RWPE1 (cell line): ENCODE measurements at regions not wholly inside any gene's neighbourhood (a gene's known extent, or its start where the extent isn't known, plus 50 kb on each side); places are given as distances from the start of the nearest gene placed in this dataset.
"Not testable (repeated sequence)": the region's sequence is repeated elsewhere in the genome, so short reads cannot be mapped to it uniquely, and the experiment has no call there.

Source experiments
- CTCF ChIA-PET: fragments of 350-600 bp; sonication (Branson Sonifier 250); formaldehyde crosslinking; extraction: SDS; loops from one replicate; lab custom pipeline; 2021; lab: Yijun Ruan, JAX
- POLR2A ChIA-PET: fragments of 400-600 bp; formaldehyde crosslinking; extraction: SDS; loops from one replicate; lab custom pipeline; 2020; ENCODE audit warnings: antibody characterized with exemption; ENCODE audit not compliant: low non-redundant PET; lab: Yijun Ruan, JAX
- DNase-seq: peaks from one replicate; pipeline ENCODE4 v3.0.0; 2012; ENCODE audit warnings: low spot score
- H3K27ac ChIP-seq: fragments of 450-650 bp; 2 replicates; pipeline ENCODE4 v1.5.1; 2017
- TF ChIP-seq, protein P1 (sequence below): fragments of 450-650 bp; conservative IDR thresholded peaks from 2 replicates; pipeline ENCODE4 v1.5.1; 2017; ENCODE audit warnings: low read depth, mild to moderate bottlenecking

DNA sequence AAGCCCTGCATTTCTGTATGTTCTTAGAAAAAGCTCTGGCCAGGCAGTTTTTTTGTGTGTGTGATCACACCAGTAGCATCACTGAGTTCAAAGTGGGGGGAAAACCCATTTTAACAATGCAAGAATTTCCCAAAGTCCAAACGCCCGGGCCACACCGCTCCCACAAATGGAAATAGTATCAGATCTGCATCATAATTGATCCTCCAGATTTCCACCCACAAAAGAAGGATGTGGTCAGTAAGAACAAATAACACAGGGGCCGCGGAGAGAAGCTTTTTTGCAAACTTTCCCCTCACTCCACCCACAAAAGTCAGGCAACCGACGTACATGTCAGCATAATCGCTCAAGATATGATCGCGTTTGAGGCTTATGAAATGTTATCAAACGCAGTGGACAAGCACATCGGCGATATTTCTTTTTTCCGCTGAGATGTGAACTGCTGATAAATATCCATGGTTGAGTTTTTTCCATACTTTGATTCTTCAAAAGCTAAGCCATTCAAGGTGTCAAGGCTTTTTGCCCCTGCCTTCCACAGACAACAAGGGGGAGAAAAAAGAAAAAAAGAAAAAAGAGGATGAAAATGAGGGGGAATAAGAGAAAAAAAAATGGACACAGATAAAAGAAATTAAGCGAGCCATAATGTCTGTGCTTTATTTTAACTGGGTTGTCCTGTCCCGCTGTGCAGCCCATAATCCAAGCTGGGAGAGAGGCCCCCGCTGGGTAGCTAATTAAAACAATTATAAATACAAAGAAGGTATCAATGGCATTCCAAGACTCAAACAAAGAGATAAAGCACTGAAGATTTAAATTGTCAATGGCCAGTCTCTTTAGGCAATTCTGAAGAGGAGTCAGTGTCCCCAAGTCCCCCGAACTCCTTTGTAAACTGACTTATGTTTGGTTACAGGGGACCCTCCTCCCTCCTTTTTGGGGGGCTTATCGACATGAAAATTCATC is 143.5 kb downstream of the ZFP64 start:
- DNase-seq, result no peak
- POLR2A ChIA-PET, result no interaction called here
- TF ChIP-seq, protein P1, sequence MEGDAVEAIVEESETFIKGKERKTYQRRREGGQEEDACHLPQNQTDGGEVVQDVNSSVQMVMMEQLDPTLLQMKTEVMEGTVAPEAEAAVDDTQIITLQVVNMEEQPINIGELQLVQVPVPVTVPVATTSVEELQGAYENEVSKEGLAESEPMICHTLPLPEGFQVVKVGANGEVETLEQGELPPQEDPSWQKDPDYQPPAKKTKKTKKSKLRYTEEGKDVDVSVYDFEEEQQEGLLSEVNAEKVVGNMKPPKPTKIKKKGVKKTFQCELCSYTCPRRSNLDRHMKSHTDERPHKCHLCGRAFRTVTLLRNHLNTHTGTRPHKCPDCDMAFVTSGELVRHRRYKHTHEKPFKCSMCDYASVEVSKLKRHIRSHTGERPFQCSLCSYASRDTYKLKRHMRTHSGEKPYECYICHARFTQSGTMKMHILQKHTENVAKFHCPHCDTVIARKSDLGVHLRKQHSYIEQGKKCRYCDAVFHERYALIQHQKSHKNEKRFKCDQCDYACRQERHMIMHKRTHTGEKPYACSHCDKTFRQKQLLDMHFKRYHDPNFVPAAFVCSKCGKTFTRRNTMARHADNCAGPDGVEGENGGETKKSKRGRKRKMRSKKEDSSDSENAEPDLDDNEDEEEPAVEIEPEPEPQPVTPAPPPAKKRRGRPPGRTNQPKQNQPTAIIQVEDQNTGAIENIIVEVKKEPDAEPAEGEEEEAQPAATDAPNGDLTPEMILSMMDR, result no peak
- CTCF ChIA-PET, result interaction anchor here (0.6 kb wide), 3 partner anchors 9 to 1055 kb away, joined by 3 to 4 read pairs (median 3); no protein-coding TSS in a partner anchor
- H3K27ac ChIP-seq, result no peak overlapping the region

DNA sequence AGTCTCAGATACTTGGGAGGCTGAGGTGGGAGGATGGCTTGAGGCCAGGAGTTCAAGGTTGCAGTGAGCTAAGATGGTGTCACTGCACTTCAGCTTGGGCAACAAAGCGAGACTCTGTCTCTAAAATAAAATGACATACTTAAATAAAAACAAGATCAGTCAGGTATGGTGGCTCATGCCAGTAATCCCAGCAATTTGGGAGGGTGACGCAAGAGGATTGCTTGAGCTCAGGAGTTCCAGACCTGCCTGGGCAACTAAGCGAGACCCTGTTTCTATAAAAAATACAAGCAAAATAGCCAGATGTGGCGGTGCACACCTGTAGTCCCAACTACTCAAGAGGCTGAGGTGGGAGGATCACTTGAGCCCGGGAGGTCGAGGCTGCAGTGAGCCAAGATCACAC is 149.6 kb downstream of the ZFP64 start:
- no peak overlapping the region for H3K27ac ChIP-seq
- POLR2A ChIA-PET, result no interaction called here
- TF ChIP-seq, protein P1, result no peak
- CTCF ChIA-PET, result interaction anchor here (0.7 kb wide), 1 partner anchor 341 kb away, joined by 3 read pairs; no protein-coding TSS in a partner anchor
- no peak for DNase-seq

DNA sequence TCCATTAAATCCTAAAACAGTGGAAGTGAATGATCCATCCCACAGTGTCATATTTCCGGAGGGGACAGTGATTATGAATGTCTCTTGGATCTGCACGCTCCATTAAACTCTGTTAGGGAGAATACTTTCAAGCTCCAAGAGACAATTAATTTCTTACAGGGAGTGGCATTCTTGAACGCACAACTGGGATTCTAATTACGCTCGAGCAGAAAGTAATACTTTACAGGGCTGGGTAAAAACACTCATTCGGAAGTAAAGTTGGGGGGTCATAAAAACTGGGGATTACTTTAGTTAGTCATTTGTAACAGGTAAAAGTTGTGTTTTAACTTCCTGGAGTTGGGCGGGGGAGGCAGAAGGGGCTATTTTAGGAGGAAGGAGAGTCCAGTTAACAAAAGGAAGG is 151.8 kb downstream of the ZFP64 start:
- TF ChIP-seq, protein P1, result no peak
- ChIA-PET CTCF (no interaction called here), POLR2A (no interaction called here)
- no peak for DNase-seq
- H3K27ac ChIP-seq, result no peak overlapping the region

DNA sequence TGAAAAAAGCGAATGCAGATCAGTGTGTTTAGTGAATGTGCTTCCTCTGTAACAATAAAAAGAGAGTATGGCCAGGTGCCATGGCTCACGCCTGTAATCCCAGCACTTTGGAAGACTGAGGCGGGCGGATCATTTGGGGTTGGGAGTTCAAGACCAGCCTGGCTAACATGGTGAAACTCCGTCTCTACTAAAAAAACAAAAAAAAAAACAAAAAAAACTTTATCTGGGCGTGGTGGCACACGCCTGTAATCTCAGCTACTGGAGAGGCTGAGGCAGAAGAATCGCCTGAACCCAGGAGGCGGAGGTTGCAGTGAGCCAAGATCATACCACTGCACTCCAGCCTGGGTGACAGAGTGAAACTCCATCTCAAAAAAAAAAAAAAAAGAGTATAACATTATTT is 152.9 kb downstream of the ZFP64 start:
- DNase-seq, H3K27ac ChIP-seq: not testable (repeated sequence)
- ChIA-PET CTCF (interaction anchor here (0.8 kb wide), 1 partner anchor 10 kb away, joined by 4 read pairs; no protein-coding TSS in a partner anchor), POLR2A (interaction anchor here (0.7 kb wide), 1 partner anchor 74 kb away, joined by 6 read pairs; no protein-coding TSS in a partner anchor)

DNA sequence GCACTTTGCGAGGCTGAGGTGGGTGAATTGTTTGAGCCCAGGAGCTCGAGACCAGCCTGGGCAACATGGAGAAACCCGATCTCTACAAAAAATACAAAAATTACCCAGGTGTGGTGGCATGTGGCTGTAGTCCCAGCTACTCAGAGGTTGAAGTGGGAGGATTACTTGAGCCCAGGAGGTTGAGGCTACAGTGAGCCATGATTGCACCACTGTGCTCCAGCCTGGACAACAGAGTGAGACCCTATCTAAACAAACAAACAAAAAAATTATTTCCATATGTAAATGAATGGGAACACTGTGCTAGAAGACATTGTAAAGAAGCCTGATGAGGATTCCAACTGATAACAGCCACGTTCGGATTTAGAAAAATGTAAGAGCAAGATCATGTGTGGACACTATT is 154.2 kb downstream of the ZFP64 start:
- TF ChIP-seq, protein P1, result no peak
- ChIA-PET POLR2A (no interaction called here), CTCF (no interaction called here)
- DNase-seq, result no peak
- H3K27ac ChIP-seq, result no peak overlapping the region

DNA sequence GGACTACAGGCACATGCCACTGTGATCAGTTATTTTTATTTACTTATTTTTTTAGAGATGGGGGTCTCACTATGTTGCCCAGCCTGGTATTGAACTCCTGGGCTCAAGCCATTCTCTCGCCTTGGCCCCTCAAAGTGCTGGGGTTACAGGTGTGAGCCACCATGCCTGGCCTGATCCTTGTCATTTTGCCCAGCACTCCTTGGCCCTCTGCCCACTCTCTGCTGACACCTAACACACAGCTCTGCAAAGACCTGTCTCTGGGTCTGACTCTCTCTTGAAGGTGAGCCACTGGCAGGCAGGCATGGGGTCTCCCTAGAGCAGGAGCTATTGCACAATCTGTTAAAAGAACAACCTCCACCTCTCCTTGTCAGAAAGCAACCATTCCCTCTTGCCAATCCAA is 155.6 kb downstream of the ZFP64 start:
- TF ChIP-seq, protein P1, result no peak
- DNase-seq, result no peak
- no peak overlapping the region for H3K27ac ChIP-seq
- ChIA-PET POLR2A (interaction anchor here (0.6 kb wide), 1 partner anchor 753 kb away, joined by 3 read pairs; no protein-coding TSS in a partner anchor), CTCF (interaction anchor here (1.1 to 1.2 kb wide), 2 partner anchors 70 to 335 kb away, joined by 4 read pairs; no protein-coding TSS in a partner anchor)

DNA sequence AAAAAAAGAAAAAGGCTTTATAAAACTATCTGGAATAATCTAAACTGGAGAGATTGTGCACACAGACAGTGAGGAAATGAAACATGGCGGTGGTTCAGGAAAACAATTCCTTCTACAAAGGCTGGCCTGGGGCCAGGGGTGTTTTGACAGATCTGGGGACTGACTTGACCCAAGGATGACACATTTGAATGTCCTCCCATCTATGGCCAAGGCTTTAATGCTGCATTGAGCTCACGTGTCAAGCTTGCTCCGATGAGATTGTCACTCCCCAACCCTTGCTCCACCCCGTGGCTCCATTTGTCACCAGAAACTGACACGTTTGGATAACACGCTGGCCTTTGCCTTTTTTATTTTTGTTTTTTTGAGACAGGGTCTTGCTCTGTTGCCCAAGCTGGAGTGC is 156.1 kb downstream of the ZFP64 start:
- no peak for DNase-seq
- TF ChIP-seq, protein P1, result no peak
- POLR2A ChIA-PET, result interaction anchor here (0.6 kb wide), 1 partner anchor 753 kb away, joined by 3 read pairs; no protein-coding TSS in a partner anchor
- H3K27ac ChIP-seq, result no peak overlapping the region
- CTCF ChIA-PET, result interaction anchor here (1.1 to 1.2 kb wide), 2 partner anchors 70 to 334 kb away, joined by 4 read pairs; no protein-coding TSS in a partner anchor
